HFF-Myc (cell line): ENCODE measurements at regions not wholly inside any gene's neighbourhood (a gene's known extent, or its start where the extent isn't known, plus 50 kb on each side); places are given as distances from the start of the nearest gene placed in this dataset.

ENCODE experiments used
- DNase-seq: peaks from one replicate; pipeline ENCODE4 v3.0.0-alpha.2; 2011; ENCODE audit warnings: low read depth; ENCODE audit errors: extremely low read depth
- H3K4me3 ChIP-seq: replicated peaks from 2 replicates; pipeline ENCODE4 v1.5.1; 2011; ENCODE audit warnings: low read depth, mild to moderate bottlenecking, control low read depth, low read length
- CTCF ChIP-seq: IDR thresholded peaks from 2 replicates; pipeline ENCODE4 v1.5.1; 2012; ENCODE audit warnings: mild to moderate bottlenecking, low read depth, low read length, control low read depth; ENCODE audit errors: missing control alignments

DNA sequence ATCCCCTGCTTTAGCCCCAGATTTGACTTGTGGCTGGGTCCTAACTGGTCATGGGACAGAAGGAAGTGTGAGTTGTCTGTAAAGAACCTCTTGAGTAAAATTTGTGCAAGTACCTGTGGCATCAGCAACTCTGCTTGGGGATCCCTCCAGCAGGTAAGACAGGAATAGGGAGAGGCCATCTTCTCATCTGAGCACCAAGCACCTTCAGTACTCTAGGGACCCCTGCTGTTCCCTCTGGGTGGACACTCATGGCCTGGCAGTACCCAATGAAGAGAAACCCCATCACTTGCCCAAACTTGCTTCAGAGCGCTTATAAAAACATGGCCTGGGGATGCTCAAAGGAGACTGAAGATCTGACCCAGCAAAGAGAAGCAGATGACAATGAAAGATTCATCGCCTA, 297.8 kb downstream of the SP3 start:
- peak; percentile 31 for TF ChIP-seq CTCF
- DNase-seq: no peak
- H3K4me3 ChIP-seq: no peak overlapping the region

GRCh38 chr2:173669271-173669853, 295.8 kb downstream of the SP3 start:
- DNase-seq: no peak
- no peak overlapping the region for H3K4me3 ChIP-seq
- TF ChIP-seq CTCF: no peak

DNA sequence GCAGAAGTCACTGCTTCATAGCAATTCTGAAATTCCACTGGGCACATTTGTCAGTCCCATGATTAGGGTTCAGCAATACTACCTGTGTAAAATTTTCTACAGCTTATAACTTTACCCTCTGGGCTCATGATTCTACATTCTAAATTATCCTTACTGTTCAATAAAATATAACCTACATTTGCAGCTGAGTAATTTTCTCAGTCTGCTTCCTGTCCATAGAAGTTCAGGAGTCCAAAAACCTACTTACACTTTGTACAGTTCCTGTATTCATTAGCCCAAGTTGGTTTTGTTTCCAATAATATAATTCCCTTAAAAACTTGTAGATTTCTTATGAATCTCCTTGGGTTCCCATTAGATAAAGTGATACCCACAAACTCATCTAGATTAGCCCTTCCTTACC, 295.3 kb downstream of the SP3 start:
- H3K4me3 ChIP-seq: no peak overlapping the region
- TF ChIP-seq CTCF: no peak
- DNase-seq: no peak

- no peak overlapping the region for H3K4me3 ChIP-seq
- TF ChIP-seq CTCF: no peak
- no peak for DNase-seq
Measured at GRCh38 chr2:173672573-173673340, 292.4 kb downstream of the SP3 start.

DNA sequence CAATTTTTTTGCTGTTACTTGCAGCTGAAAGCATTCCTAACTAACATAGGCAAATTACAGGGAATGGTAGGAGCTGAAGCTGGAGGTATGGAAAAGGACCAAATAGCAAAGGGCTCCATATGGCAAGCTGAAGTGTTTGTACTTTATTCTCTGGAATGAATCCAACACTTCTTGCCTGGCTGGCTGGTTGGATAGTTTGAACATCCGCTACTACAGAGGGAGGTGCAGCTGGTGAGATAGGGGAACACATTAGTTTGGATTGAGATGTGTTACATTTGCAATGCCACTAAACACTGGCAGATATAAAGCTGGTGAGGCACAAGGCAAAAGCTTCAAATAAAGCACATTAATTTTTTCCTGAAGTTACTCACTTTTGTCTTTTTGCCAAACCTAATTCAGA, 291.5 kb downstream of the SP3 start:
- DNase-seq: no peak
- H3K4me3 ChIP-seq: no peak overlapping the region
- no peak for TF ChIP-seq CTCF

GRCh38 chr2:173676647-173677046, 288.5 kb downstream of the SP3 start:
- H3K4me3 ChIP-seq: no peak overlapping the region
- no peak for TF ChIP-seq CTCF
- no peak for DNase-seq
